GM12878 (cell line): ENCODE measurements at regions not wholly inside any gene's neighbourhood (a gene's known extent, or its start where the extent isn't known, plus 50 kb on each side); places are given as distances from the start of the nearest gene placed in this dataset.

ENCODE experiments used
- ATAC-seq: fragments of 200-7000 bp; cut with Tn5 transposase; 3 replicates; pipeline ENCODE4 v1.9.1; 2020; ENCODE audit warnings: mild to moderate bottlenecking, moderate library complexity
- BruUV-seq: library from RNA; stranded (reverse); fragments of 400-500 nt; replicated peaks from 2 replicates; lab custom pipeline; 2021; lab: Mats Ljungman, UMichigan
- CTCF ChIA-PET: fragments of 300-600 bp; sonication (Branson Sonifier 250); formaldehyde crosslinking; extraction: SDS; loops from one replicate; lab custom pipeline; 2021; ENCODE audit warnings: inconsistent platforms; lab: Yijun Ruan, JAX
- POLR2A ChIA-PET: fragments of 350-600 bp; formaldehyde crosslinking; extraction: SDS; loops from one replicate; lab custom pipeline; 2021; ENCODE audit warnings: inconsistent platforms; lab: Charles Lee
- RAD21 ChIA-PET: fragments of 300-600 bp; sonication (Branson Sonifier 250); formaldehyde crosslinking; loops from one replicate; lab custom pipeline; 2023; ENCODE audit warnings: antibody characterized with exemption; ENCODE audit not compliant: unreplicated experiment; lab: Charles Lee
- SMC1A ChIA-PET: fragments of 300-600 bp; sonication (Branson Sonifier 250); formaldehyde crosslinking; loops from one replicate; lab custom pipeline; 2023; ENCODE audit not compliant: unreplicated experiment, uncharacterized antibody; lab: Charles Lee
- DNase-seq: peaks from one replicate; pipeline ENCODE4 v3.0.0-alpha.2; 2011; ENCODE audit warnings: low read depth, low spot score
- FAIRE-seq: peaks from 3 replicates; lab custom pipeline; 2011; peaks lifted over from hg19 to GRCh38; lab: Jason Lieb, UNC
- H2AFZ ChIP-seq: 2 replicates; pipeline ENCODE4 v1.6.0; 2011; ENCODE audit warnings: low read depth, low read length, control low read depth; ENCODE audit not compliant: control insufficient read depth
- H3K27ac ChIP-seq: 2 replicates; pipeline ENCODE4 v1.5.1; 2011; ENCODE audit warnings: control low read depth; ENCODE audit not compliant: control insufficient read depth, insufficient read depth
- H3K27me3 ChIP-seq, 2 experiments: replicated peaks in 1 of 2; 2 replicates each; pipeline versions ENCODE4 v1.6.0 to v1.6.1; 2011; ENCODE audit warnings: low read length in 1 of 2; ENCODE audit not compliant: control insufficient read depth in 2 of 2, insufficient read depth in 2 of 2
- H3K36me3 ChIP-seq, 2 experiments: 2 replicates each; pipeline ENCODE4 v1.5.1; 2011; ENCODE audit warnings: low read length in 1 of 2; ENCODE audit not compliant: control insufficient read depth in 2 of 2, insufficient read depth in 2 of 2
- H3K4me1 ChIP-seq: 2 replicates; pipeline ENCODE4 v1.6.1; 2011; ENCODE audit warnings: mild to moderate bottlenecking, low read length, moderate library complexity, mixed read lengths; ENCODE audit not compliant: control insufficient read depth, insufficient read depth
- H3K4me2 ChIP-seq: 2 replicates; pipeline ENCODE4 v1.6.0; 2011; ENCODE audit warnings: control low read depth; ENCODE audit not compliant: control insufficient read depth, insufficient read depth
- H3K4me3 ChIP-seq: fragments of 200-600 bp; sonication (generic); 2 replicates; pipeline ENCODE4 v1.5.1; 2016
- H3K79me2 ChIP-seq: 2 replicates; pipeline ENCODE4 v1.6.0; 2011; ENCODE audit warnings: low read length; ENCODE audit not compliant: control insufficient read depth, insufficient read depth
- H3K9ac ChIP-seq: 2 replicates; pipeline ENCODE4 v1.8.0; 2011; ENCODE audit warnings: low read length, control low read depth, mixed read lengths; ENCODE audit not compliant: control insufficient read depth, insufficient read depth
- H3K9me3 ChIP-seq: replicated peaks from 3 replicates; pipeline ENCODE4 v1.5.1; 2011; ENCODE audit warnings: mild to moderate bottlenecking, low read length; ENCODE audit not compliant: control insufficient read depth, insufficient read depth
- H4K20me1 ChIP-seq: 2 replicates; pipeline ENCODE4 v1.6.0; 2011; ENCODE audit not compliant: control insufficient read depth, insufficient read depth
- ASH2L ChIP-seq: fragments of 300-600, 200-600 bp; sonication (generic); IDR thresholded peaks from 2 replicates; pipeline ENCODE4 v1.6.1; 2017; ENCODE audit warnings: low read depth, mild to moderate bottlenecking, borderline replicate concordance
- ATF7 ChIP-seq: fragments of 450-650 bp; IDR thresholded peaks from 2 replicates; pipeline ENCODE4 v1.6.1; 2016; ENCODE audit warnings: low read depth, mild to moderate bottlenecking
- GATAD2B ChIP-seq: fragments of 450-650 bp; conservative IDR thresholded peaks from 2 replicates; pipeline ENCODE4 v1.6.1; 2017; ENCODE audit warnings: low read depth, mild to moderate bottlenecking, moderate library complexity
- MEF2A ChIP-seq: IDR thresholded peaks from 2 replicates; pipeline ENCODE4 v1.6.1; 2011; ENCODE audit warnings: low read depth, mild to moderate bottlenecking, low read length, moderate library complexity; ENCODE audit not compliant: insufficient read depth
- MYC ChIP-seq: IDR thresholded peaks from 2 replicates; pipeline ENCODE4 v1.6.1; 2011; ENCODE audit warnings: mild to moderate bottlenecking, low read length, moderate library complexity, inconsistent platforms; ENCODE audit not compliant: insufficient read depth, insufficient replicate concordance, insufficient read length, severe bottlenecking
- NBN ChIP-seq: fragments of 450-650 bp; IDR thresholded peaks from 2 replicates; pipeline ENCODE4 v1.6.1; 2016
- NFXL1 ChIP-seq: fragments of 450-650 bp; IDR thresholded peaks from 2 replicates; pipeline ENCODE4 v1.6.1; 2017; ENCODE audit warnings: antibody characterized with exemption, mild to moderate bottlenecking, borderline replicate concordance
- NFYB ChIP-seq: IDR thresholded peaks from 2 replicates; pipeline ENCODE4 v1.6.1; 2011; ENCODE audit warnings: low read depth, mild to moderate bottlenecking, low read length, improper control_type of control experiment, moderate library complexity; ENCODE audit not compliant: insufficient read depth
- PBX3 ChIP-seq: IDR thresholded peaks from 2 replicates; pipeline ENCODE4 v1.6.1; 2011; ENCODE audit warnings: mild to moderate bottlenecking, low read depth, low read length, moderate library complexity; ENCODE audit not compliant: insufficient replicate concordance
- RFX5 ChIP-seq: IDR thresholded peaks from 2 replicates; pipeline ENCODE4 v1.6.1; 2011; ENCODE audit warnings: low read depth, low read length, improper control_type of control experiment
- RUNX3 ChIP-seq: IDR thresholded peaks from 2 replicates; pipeline ENCODE4 v1.6.1; 2012; ENCODE audit warnings: low read length, inconsistent platforms
- SMAD1 ChIP-seq: fragments of 450-650 bp; IDR thresholded peaks from 2 replicates; pipeline ENCODE4 v1.6.1; 2018; ENCODE audit warnings: mild to moderate bottlenecking, low read depth; ENCODE audit not compliant: partially characterized antibody
- SP1 ChIP-seq: IDR thresholded peaks from one replicate; pipeline ENCODE4 v1.6.1; 2011; ENCODE audit warnings: low read depth, low read length
- USF1 ChIP-seq: IDR thresholded peaks from 2 replicates; pipeline ENCODE4 v1.6.1; 2011; ENCODE audit warnings: borderline replicate concordance, low read depth, mild to moderate bottlenecking, moderate library complexity, mixed read lengths, low read length; ENCODE audit not compliant: insufficient read depth; ENCODE audit errors: extremely low read length
- ZNF217 ChIP-seq: fragments of 450-650 bp; IDR thresholded peaks from 2 replicates; pipeline ENCODE4 v1.6.1; 2017; ENCODE audit warnings: antibody characterized with exemption, mild to moderate bottlenecking
- WGBS: methylation state at CpG from one replicate; pipeline ENCODE4 v1.1.6; 2016; ENCODE audit warnings: low lambda C conversion rate; ENCODE audit not compliant: insufficient replicate concordance, insufficient coverage; ENCODE audit errors: missing lambda C conversion rate; 5-methylcytosine and 5-hydroxymethylcytosine counted together
- in situ Hi-C: fragments of 300-500 bp; cut with MboI; formaldehyde crosslinking; loops from 9 replicates; pipeline ENCODE4 v1.14.3; 2018; ENCODE audit warnings: mixed read lengths
- intact Hi-C: fragments of 100-400 bp; cut with micrococcal nuclease; formaldehyde crosslinking; loops from one replicate; pipeline ENCODE4 v1.14.2; 2022; ENCODE audit not compliant: unreplicated experiment

- ChIA-PET SMC1A (interaction anchor here (0.6 to 2.3 kb wide), 6 partner anchors 9 to 383 kb away, joined by 3 to 8 read pairs (median 4); no protein-coding TSS in a partner anchor), CTCF (interaction anchor here (0.6 to 1.5 kb wide), 3 partner anchors 15 to 380 kb away, joined by 3 read pairs; no protein-coding TSS in a partner anchor), POLR2A (interaction anchor here (1.2 kb wide), 1 partner anchor 104 kb away, joined by 3 read pairs; no protein-coding TSS in a partner anchor), RAD21 (interaction anchor here (0.9 to 1.4 kb wide), 2 partner anchors 169 to 383 kb away, joined by 4 to 5 read pairs; no protein-coding TSS in a partner anchor)
- in situ Hi-C loops: no loop called here
- 37% methylated on average over 3 of the region's 3 CpGs for WGBS
- H3K4me3 ChIP-seq: no peak overlapping the region
- no peak for ATAC-seq
- H3K9ac ChIP-seq: no peak overlapping the region
- no TSS peak for BruUV-seq
- no peaks in the 10 kb centered on the region for H3K36me3 ChIP-seq
- no peak overlapping the region for H3K27ac ChIP-seq
- no peak for FAIRE-seq
- no peaks in the 10 kb centered on the region for H3K9me3 ChIP-seq
- intact Hi-C loops: no loop called here
- H3K4me1 ChIP-seq: no peaks in the 10 kb centered on the region
- TF ChIP-seq SP1: no peak
- no peak for TF ChIP-seq RFX5
- no peak for TF ChIP-seq MEF2A
- no peak for TF ChIP-seq GATAD2B
- no peak for TF ChIP-seq NFYB
- no peak for TF ChIP-seq NBN
- TF ChIP-seq MYC: no peak
- TF ChIP-seq RUNX3: no peak
- TF ChIP-seq ASH2L: no peak
- no peak for TF ChIP-seq ZNF217
- no peak for TF ChIP-seq SMAD1
- no peak for TF ChIP-seq USF1
- no peak for TF ChIP-seq PBX3
- TF ChIP-seq ATF7: no peak
- TF ChIP-seq NFXL1: no peak
- no peak overlapping the region for H2AFZ ChIP-seq
- no peaks in the 10 kb centered on the region for H3K27me3 ChIP-seq
- no peak for DNase-seq
- H4K20me1 ChIP-seq: no peaks in the 10 kb centered on the region
- H3K79me2 ChIP-seq: no peaks in the 10 kb centered on the region
- no peak overlapping the region for H3K4me2 ChIP-seq
These were observed 253.4 kb downstream of the FAM76B start for GRCh38 chr11:95536047-95536690.
